CD4-positive, alpha-beta T cell treated with Interleukin-6 for 4 hours (primary cell): ENCODE measurements at regions not wholly inside any gene's neighbourhood (a gene's known extent, or its start where the extent isn't known, plus 50 kb on each side); places are given as distances from the start of the nearest gene placed in this dataset.
"Not testable (repeated sequence)": the region's sequence is repeated elsewhere in the genome, so short reads cannot be mapped to it uniquely, and the experiment has no call there.

Experiments used
- DNase-seq: peaks from one replicate; pipeline ENCODE4 v3.0.0-alpha.2; 2020; ENCODE audit warnings: mixed read lengths

DNA sequence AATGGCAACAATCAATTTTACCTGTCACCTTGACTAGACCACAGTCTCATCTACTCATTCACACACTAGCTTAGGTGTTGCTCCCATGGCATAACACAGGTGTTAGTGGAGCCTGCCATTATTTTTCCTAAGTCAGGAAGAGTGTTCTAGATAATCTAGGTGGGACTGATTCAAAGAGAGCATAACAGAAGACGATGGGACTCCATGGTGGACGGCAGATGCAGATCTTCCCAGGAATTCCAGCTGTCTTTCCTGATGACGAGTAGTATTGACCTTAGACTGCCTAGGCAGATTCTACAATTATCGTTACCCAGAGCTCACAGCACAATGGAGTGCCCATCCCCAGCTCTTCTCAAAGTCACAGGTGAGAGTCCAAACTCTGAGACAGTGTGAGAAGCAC is 589.0 kb downstream of the TMEM121 start:
- no peak for DNase-seq

DNA sequence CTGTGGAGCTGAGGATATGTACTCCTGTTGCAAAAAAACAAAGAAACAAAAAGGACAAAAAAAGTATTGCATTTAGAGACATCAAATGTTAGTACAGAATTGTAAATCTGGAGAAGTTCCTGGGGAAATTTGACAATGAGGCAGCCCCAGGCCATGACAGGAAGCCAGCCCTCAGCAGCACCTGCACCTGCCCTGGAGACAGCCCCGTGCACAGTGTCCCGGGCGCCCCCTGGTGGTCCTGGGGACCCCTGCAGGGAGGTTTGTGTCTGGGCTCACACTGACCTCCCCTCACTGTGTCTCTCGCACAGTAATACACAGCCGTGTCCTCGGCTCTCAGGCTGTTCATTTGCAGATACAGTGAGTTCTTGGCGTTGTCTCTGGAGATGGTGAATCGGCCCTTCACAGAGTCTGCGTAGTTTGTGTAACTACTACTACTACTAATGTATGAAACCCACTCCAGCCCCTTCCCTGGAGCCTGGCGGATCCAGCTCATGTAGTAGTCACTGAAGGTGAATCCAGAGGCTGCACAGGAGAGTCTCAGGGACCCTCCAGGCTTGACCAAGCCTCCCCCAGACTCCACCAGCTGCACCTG is 590.1 kb downstream of the TMEM121 start:
- DNase-seq, result peak; percentile 22

DNA sequence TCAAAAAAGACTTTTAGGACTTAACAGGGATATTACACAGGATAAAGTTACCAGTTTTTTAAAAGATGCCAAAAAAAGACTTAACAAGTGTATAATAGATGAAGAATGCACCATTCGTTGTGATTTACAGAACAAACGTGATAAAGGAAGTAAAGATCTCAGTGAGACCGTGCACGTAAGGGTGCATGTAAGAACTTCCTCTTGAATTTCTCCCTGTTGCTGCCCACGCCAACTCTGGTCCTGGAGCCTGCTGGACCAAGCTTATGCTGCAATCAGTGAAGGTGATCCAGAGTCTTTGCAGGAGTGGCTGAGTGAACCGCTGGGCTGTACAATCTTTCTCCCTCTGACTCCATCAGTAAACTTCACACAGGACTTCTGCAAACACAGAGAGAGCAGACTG is 593.7 kb downstream of the TMEM121 start:
- peak; percentile 23 for DNase-seq

DNA sequence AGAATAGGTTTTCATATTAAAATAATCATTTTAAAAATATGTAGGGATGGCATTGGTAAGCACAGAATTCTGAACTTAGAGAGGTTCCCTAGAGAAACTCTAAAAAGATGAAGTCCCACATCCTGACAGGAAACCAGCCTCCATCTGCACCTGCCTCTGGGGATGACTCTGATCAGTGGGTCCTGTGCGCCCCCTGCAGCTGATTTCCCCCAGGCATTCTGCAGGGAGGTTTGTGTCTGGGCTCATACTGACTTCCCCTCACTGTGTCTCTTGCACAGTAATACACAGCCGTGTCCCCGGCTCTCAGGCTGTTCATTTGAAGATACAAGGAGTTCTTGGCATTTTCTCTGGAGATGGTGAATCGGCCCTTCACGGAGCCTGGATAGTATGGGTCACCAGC is 602.9 kb downstream of the TMEM121 start:
- DNase-seq, result peak; percentile 81

DNA sequence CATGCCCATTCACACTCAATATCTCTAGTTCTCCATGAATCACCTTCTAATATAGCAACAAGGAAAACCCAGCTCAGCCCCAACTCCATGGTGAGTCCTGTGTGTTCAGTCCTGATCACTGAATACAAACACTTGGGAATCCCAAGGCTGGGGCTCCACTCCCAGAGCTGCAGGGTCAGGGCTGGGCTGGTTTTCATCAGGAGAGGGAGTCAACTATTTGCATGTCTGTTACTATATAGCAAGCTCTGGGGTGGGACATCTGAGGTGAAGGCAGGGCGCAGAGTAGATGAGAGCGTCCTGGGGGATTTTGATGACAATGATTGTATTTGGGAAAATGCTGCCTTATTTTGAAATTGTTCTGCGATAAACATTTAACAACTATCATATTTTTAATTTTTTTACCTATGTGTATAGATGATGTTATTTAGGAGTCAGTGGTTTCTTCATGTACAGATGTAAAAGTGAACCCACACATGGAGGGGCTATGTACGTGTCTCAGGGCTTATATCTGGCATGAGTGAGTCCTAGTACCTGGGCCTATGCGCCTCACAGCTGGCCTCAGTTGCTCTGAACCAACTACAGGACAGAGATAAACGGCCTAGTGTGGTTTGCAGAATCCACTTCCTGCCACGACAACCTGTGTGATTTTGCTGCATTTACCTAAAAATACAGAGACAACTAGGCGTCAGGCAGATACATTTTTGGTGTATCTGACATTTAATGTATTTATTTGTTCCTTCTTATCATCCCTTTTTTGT is 603.7 kb downstream of the TMEM121 start:
- peak; percentile 41 for DNase-seq

DNA sequence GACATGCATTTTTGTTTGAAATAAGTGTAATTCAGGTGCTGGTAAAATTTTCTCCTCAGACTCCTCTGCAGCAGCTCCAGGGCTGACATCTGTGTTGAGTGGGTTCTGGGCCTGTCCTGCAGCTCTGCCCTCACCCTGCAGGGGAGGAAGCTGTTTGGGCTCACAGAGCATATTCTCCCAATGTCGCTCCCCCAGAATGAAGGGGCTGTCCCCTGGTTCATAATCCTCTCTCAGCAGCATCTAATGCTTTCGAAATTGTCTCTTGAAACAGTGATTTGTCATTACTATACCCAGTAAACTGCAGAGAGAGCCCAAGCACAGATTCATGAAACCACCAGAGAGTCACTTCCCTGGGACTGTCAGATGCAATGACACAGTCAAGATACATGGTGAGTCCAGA is 606.7 kb downstream of the TMEM121 start:
- not testable (repeated sequence) for DNase-seq

DNA sequence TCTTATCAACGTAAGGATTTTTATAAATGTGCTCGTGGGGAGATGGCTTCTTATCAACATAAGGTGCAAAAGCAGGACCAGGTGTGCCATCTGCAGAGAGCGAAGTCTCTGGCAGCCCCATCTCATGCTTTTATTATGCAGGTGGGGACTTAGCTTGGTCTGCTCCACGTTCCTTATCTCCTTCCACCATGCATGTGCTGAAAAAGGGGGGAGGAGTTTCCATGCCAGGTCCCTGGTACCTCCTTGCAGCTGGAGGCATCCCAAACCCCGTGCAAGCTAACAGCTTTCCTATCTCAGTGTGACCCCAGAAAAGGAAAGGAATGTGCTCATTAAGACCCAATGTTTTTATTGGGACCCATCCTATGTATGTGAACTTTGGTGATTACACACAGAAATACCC is 608.5 kb downstream of the TMEM121 start:
- no peak for DNase-seq

DNA sequence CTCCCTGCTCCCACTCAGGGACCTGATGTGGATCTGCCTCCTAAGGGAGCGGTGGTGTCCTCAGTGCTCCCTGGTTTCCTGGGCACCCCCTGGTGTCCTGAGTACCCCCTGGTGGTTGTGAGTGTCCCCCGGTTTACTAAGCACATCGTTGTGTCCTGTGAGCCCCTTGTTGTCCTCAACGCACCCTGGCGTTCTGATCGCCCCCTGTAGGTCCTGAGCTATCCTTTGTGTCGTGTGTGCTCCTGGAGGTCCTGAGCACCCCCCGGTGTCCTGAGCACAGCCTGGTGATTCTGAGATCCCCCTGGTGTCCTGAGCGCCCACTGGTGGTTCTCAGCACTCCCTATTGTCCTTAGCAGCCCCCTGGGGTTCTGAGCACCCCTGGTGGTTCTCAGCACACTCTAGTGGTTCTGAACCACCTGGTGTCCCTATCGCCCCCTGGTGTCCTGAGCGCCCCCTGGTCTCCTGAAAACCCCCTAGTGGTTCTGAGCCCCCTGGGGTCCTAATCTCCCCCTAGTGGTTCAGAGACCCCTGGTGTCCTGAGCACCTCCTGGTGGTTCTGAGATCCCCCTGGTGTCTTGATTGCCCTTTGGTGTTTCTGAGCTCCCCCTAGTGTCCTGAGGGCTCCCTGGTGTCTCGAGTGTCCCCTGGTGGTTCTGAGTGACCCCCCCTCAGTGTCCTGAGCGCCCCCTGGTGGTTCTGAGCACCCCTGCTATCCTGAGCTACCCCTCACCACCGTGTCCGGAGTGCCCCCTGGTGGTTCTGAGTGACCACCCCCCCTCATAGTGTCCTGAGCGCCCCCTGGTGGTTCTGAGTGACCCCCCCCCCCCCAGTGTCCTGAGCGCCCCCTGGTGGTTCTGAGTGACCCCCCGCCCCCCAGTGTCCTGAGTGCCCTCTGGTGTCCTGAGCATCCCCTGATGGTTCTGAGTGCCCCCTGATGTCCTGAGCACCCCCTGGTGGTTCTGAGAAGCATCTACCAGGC is 615.1 kb downstream of the TMEM121 start:
- DNase-seq, result peak; percentile 58

DNA sequence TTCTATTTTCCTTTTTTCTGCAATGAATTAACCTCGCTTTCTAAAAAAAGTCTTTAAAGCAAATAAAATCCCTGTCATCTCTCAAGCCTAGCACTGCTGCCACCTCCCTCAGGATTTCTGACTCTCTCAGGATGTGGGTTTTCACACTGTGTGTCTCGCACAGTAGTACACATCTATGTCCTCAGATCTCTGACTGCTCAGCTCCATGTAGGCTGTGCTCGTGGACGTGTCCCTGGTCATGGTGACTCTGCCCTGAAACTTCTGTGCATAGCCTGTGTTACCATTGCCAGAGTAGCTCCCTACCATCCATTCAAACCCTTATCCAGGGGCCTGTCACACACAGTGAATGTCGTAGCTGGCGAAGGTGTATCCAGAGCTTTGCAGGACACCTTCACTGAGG is 619.3 kb downstream of the TMEM121 start:
- peak; percentile 14 for DNase-seq

DNA sequence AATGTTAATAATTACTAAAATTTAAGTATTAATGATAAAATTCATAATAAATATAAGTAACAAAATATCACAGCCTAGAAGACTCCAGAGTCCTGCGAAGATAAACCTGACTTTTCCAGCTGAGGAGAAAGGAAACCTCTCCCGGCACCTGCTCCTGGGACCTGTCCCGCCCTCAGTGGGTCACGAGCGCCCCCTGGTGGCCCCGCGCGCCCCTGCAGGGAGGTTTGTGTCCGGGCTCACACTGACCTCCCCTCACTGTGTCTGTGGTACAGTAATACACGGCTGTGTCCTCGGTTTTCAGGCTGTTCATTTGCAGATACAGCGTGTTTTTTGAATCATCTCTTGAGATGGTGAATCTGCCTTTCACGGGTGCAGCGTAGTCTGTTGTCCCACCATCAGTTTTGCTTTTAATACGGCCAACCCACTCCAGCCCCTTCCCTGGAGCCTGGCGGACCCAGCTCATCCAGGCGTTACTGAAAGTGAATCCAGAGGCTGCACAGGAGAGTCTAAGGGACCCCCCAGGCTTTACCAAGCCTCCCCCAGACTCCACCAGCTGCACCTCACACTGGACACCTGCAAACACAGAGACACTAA is 627.1 kb downstream of the TMEM121 start:
- peak; percentile 87 for DNase-seq

DNA sequence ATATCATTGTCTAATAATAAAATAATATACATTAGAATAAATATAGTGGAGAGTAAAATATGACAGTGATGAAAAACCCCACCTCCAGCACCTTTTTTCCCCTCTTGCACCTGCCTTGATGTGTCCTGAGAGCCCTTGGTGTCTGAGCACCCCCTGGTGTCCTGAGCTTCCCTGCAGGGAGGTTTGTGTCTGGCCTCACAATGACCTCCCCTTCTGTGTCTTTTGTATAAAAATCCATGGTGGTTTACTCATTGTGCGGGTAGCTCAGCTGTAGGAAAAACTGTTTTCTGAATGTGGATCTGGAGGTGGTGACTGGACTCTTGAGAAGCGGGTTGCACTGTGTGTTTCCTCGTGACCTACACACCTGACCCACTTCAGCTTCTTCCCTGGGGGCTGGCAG is 636.9 kb downstream of the TMEM121 start:
- DNase-seq, result no peak

DNA sequence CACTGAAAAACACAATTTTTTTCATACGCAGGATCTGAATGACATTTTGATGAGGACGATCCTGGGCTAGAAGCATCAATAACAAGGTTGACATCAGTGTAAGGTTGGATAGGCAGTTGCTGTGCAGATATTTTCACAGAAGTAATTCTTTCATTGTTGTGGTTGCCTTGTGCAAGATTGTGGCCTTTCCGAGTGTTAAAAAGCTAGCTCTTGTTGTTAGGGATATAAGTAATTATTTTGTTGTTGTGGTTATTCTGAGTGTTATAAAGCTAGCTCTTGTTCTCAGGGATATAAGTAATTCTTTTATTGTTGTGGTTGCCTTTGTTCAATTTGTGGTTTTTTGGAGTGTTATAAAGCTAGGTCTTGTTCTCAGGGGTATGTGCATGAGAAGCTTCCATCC is 637.4 kb downstream of the TMEM121 start:
- DNase-seq, result not testable (repeated sequence)

DNA sequence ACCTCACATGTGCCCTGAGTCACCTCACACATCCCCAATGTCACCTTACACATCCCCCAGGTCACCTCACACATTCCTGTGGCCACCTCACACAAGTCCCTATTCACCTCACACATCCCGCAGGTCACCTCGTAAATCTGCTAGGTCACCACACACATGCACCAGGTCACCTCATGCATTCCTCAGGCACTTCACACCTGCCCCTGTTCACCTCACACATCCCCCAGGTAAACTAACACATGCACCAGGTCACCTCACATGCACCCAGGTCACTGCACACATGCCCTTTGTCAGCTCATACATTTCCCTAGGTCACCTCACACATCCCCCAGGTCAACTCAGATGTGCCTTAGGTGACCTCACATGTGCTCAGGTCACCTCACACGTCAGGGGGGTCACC is 639.8 kb downstream of the TMEM121 start:
- no peak for DNase-seq

DNA sequence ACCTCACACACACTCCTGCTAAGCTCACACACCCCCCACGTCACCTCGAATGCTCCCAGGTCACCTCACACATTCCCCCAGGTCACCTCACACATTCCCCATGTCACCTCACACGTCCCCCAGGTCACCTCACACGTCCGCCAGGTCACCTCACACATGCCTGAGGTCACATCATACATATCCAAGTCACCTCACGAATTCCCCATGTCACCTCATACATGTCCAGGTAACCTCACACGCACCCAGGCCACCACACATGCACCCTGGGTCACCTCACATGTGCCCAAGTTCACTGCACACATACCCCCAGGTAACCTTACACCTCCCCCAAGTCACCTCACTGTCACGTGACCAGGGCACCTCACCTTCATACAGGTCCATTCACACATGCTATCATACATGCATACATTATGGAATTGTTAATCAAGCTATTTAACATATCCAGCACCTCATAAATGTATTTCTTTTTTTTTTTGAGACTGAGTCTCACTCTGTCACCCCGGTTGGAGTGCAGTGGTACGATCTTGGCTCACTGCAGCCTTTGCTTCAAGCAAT is 640.3 kb downstream of the TMEM121 start:
- DNase-seq, result no peak

DNA sequence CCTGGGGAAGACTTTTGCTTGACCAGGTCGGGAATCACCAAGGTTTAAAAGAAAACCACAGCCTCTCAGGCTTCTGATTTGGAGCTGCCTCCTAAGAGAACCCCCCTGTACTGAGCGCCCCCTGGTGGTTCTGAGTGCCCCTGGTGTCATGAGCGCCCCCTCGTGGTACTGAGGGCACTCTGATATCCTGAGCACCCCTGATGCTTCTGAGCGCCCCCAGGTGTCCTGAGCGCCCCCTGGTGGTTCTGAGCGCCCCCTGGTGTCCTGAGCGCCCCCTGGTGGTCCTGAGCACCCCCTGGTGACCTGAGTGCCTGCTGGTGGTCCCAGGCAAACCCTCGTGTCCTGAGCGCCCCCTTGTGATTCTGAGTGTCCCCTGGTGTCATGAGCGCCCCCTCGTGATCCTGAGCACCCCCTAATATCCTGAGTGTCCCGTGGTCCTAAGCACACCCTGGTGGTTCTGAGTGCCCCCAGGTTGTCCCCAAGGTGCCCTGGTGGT is 643.8 kb downstream of the TMEM121 start:
- peak; percentile 50 for DNase-seq

DNA sequence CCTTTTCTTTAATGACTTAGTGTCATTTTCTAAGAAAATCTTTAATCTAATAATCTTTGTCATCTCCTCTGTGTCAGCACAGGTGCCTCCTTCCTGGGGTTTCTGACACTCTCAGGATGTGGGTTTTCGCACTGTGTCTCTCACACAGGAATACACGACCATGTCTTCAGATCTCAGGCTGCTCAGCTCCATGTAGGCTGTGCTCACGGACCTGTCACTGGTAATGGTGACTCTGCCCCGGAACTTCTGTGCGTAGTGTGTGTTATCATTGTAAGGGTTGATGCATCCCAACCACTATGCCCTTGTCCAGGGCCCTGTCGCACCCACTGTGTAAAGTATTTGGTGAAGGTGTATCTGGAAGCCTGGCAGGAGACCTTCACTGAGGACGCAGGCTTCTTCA is 647.8 kb downstream of the TMEM121 start:
- peak; percentile 87 for DNase-seq

DNA sequence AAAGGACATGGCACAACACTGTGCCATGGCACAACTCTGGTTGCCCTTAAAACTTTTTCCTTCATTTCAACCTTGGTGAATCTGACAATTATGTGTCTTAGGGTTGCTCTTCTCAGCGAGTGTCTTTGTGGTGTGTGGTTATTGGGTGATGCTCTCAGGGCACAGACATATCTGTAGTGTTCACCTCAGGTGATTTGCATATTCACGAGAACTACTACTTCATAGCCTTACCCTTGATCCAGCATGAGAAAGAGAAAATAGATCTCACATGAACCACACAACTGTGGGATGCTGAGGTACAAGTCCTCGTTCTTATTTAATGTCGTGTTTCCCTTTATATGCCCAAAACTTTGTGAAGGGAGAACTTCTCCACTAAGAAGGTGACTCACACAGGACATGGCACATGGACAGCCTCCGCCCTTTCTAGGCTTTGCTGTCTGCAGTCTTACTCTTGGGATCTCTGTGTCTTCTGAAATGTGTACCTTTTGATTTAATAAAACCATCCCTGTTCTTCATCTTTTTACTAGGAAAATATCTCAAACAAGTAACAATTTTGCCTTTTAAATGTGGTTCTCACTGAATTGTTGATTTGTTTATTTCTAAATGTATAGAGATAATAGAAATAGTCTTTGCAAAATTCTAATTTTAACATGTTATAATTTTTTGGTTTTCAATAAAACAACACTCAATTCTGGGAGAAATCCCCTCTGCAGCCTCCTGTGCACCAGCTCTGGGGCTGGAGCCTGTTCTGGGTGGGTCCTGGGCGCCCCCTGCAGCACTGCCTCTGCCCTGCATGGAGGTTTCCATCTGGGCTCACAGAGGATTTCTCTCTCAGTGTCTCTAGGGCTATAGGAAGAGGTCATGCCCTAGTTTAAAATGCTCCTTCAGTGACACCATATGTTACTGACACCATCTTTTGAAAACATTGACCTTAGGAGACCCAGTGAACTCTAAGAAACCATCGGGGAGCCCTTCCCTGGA is 651.2 kb downstream of the TMEM121 start:
- DNase-seq, result peak; percentile 53

DNA sequence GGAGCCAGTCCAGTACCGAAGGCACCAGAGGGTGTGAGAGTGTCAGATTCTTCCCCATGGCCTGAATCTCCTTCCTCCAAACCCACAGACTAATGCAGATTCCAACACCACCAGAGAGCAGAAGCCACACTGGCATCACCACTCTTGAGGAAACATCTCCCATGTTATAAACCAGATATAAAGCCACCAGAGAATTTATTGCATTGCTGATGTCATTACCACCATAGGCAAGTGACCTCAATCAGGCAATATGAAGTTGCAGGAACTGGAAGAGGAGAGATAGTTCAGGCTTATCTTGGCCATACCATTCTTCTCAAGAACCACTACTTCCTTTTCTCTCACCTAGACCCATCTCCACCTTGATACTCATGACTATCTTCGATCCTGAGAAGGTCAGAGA is 653.4 kb downstream of the TMEM121 start:
- no peak for DNase-seq

DNA sequence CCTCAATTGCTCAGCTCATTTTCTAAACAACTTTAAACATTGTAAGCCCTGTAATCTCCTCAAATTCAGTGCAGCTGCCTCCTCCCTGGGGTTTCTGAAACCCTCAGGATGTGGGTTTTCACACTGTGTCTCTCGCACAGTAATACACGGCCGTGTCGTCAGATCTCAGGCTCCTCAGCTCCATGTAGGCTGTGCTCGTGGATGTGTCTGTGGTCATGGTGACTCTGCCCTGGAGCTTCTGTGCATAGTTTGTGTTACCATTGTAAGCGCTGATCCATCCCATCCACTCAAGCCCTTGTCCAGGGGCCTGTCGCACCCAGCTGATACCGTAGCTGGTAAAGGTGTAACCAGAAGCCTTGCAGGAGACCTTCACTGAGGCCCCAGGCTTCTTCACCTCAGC is 658.4 kb downstream of the TMEM121 start:
- DNase-seq, result peak; percentile 84

DNA sequence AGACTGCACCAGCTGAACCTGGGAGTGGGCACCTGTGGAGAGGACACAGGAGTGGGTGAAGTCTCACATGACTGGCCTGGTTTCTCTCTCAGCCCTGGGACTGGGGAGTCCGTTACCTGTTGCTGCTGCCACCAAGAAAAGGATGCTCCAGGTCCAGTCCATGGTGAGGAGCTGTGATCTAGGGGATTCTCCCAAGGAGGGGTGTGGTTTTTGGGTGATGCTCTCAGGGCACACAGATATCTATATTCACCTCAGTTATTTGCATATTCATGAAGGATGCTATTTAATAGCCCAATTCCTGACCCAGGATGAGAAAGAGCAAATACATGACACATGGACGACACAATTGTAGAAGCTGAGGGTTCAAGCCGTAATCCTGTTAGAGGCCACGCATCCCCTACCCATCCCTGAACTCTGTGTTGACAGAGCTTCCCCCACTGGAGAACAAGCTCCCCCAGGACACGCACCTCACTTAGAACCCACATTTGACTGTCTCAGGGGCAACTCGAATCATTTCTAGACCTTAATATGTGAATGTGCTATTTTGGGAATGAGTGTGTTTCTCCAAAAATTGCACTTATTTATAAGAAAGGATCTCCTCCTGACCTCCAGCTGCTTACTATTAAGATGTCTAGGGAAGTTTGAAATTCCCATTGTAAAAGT is 658.9 kb downstream of the TMEM121 start:
- not testable (repeated sequence) for DNase-seq

DNA sequence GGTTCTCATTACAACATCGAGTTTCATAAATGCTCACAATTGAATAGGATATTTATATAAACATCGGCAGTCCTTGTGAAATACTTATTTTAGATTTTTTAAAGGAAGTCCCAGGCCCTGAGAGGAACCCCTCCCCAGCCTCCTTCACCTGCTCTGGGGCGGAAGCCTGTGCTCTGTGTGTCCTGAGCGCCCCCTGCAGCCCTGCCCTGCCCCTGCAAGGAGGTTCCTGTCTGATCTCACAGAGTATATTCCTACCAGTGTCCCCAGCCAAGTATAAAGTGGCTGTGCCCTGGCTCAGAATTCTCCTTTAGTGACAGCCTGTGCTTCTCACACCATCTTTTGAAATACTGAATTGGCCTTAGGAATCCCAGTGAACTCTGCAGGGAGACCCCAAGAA is 659.5 kb downstream of the TMEM121 start:
- DNase-seq, result peak; percentile 89
